Lower leg skin (tissue), 3 donors: ENCODE measurements at regions not wholly inside any gene's neighbourhood (a gene's known extent, or its start where the extent isn't known, plus 50 kb on each side); places are given as distances from the start of the nearest gene placed in this dataset.

Source experiments
- CTCF ChIP-seq, 3 donors: fragments of 450-650 bp; IDR thresholded peaks; one replicate each; pipeline ENCODE4 v1.5.1; 2016; ENCODE audit warnings: antibody characterized with exemption in 3 of 3, mild to moderate bottlenecking in 3 of 3, moderate library complexity in 2 of 3
- POLR2A ChIP-seq, 2 donors: fragments of 450-650 bp; IDR thresholded peaks; one replicate each; pipeline ENCODE4 v1.6.1; 2016 to 2017; ENCODE audit warnings: antibody characterized with exemption in 2 of 2, mild to moderate bottlenecking in 1 of 2, moderate library complexity in 1 of 2

- TF ChIP-seq CTCF (IDR thresholded peaks at IDR 0.05): no peak
- no peak for TF ChIP-seq POLR2A (IDR thresholded peaks at IDR 0.05)
Observed at GRCh38 chr13:73365252-73365651, 306.4 kb downstream of the KLF5 start.
